Fibroblast of the aortic adventitia (primary cell): ENCODE measurements at regions not wholly inside any gene's neighbourhood (a gene's known extent, or its start where the extent isn't known, plus 50 kb on each side); places are given as distances from the start of the nearest gene placed in this dataset.
A peak's percentile ranks its signal among the peaks of the same experiment; 100 is the strongest.

Source experiments
- DNase-seq: peaks from one replicate; pipeline ENCODE4 v3.0.0-alpha.2; 2010; ENCODE audit warnings: low read depth
- H3K4me3 ChIP-seq: 2 replicates; pipeline ENCODE4 v1.5.1; 2011; ENCODE audit warnings: low read depth, mild to moderate bottlenecking, control low read depth, low read length, moderate library complexity
- CTCF ChIP-seq: IDR thresholded peaks from 2 replicates; pipeline ENCODE4 v1.5.1; 2011; ENCODE audit warnings: mild to moderate bottlenecking, low read length, control low read depth, inconsistent platforms; ENCODE audit not compliant: insufficient read depth

DNA sequence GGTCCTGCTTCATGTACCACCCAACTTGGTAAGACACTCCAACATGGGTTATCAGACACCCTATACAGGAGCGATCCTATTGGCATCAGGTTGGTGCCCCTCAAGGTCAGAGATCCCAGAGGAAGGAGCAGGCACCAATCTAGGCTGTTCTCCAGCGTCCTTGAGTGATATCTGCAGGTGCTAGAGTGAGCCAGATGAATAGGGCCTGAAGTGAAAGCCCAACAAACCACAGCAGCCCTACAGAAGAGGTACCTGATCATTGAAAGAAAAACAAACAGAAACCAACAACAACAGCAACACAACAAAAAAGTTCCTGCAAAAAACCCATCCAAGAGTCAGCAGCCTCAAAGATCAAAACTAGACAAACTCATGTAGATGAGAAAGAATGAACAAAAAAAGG, 584.8 kb downstream of the HINT1 start:
- no peak overlapping the region for H3K4me3 ChIP-seq
- DNase-seq, result no peak
- TF ChIP-seq CTCF, result no peak

GRCh38 chr5:130578354-130578753, 586.7 kb downstream of the HINT1 start:
- TF ChIP-seq CTCF, result no peak
- DNase-seq, result no peak
- no peak overlapping the region for H3K4me3 ChIP-seq

DNA sequence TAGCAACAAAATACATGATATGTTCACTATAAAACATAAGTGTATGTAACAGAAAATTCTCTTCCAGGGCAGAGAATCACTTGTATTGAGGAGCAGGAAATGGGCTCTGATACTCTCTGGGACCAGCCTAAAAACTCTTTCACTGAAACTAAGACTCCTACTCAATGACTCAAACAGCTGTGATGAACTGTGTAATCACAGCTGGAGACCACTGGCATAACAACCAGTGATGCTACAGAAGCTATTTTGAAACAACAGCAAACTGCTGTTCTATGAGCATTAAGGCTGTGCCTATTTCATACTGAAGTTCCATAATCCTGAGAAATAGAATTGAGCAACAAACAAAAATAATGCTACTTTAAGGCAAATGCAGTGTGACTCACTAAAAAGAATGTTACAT, 594.0 kb downstream of the HINT1 start:
- no peak for DNase-seq
- TF ChIP-seq CTCF, result no peak
- no peak overlapping the region for H3K4me3 ChIP-seq

DNA sequence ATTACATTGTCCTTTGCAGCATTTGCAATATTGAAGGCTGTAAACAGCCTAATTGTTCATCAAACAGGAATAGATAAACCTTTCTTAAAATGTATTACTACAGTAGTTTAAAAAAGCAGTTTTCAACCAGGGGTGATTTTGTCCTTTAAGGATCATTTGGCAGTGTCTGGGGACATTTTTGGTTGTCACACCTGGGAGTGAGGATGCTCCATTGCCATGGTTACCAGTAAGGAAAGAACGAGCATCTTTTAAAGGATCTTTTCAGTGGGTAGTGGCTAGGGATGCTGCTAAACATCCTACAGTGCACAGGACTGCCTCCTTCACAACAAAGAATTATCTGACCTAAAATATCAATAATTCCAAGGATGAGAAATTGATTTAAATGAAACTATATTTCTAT, 596.3 kb downstream of the HINT1 start:
- no peak overlapping the region for H3K4me3 ChIP-seq
- no peak for TF ChIP-seq CTCF
- DNase-seq, result no peak

DNA sequence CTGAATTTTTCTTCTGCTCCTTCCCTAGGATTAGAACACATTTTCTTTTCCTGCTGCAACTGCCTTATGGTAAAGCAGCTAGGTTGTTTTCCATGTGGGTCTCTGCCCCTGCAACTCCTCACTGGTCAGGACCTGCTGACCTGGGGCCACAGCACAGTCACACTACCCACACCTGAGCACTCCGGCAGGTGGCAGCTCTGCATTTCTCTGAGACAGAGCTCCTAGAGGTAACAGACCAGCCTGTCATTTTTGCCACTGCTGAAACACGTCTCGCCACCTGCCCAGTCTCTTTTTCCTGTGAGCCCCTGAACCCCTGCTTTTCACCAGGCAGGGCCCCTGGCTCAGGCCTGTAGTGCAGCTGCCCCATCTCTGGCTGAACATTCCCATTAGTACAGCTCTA, 609.6 kb downstream of the HINT1 start:
- DNase-seq, result no peak
- TF ChIP-seq CTCF, result no peak
- no peak overlapping the region for H3K4me3 ChIP-seq

DNA sequence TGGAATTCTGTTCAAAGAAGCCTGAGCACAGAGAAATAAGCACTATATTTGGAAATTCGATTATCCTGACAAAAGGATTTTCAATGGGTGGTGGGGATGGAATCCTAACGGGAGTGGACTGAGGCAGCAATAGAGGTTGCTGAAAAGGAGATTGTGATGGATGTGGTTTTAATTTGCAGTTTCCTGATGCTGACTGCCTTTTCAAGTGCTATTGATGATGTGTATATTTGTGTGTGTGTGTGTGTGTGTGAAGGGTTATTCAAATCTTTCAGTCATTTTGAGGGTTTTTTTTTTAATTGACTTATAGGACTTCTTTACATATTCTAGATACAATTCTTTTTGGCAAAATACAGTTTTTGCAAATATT, 614.5 kb downstream of the HINT1 start:
- no peak overlapping the region for H3K4me3 ChIP-seq
- DNase-seq, result no peak
- no peak for TF ChIP-seq CTCF

DNA sequence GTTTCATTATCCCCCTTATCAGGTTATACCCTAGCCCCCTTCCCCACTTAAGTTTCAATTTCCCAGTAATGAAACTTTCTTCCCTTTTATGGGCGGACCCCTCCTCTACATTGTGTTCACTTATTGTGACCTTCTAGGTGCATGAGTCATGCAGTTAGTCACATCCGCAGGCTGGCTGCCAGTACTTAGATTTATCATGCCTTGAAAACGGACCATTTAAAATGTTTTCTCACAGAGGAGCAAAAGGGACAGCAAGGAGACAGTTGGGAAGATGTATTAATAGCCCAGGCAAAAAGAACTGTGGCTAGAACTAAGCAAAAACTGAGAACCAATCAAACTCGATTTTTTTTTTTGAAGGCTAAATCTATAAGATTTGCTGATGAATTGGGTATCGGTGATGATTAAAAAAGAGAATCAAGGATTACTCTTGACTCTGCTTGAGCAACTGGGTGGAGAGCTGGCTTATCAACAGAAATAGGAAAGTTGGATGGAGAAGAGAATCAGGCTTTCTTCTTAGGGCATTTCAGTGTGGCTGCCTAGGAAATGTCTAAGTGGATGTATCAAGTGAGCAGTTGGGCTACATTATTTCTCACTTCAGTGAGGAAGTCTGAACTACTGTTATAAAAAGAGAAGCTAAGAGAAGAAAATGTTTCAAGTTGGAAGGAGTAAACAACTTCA, 615.0 kb downstream of the HINT1 start:
- no peak for TF ChIP-seq CTCF
- no peak overlapping the region for H3K4me3 ChIP-seq
- peak; percentile 68 for DNase-seq
